A549 (cell line): ENCODE measurements at regions not wholly inside any gene's neighbourhood (a gene's known extent, or its start where the extent isn't known, plus 50 kb on each side); places are given as distances from the start of the nearest gene placed in this dataset.
"Not testable (repeated sequence)": the region's sequence is repeated elsewhere in the genome, so short reads cannot be mapped to it uniquely, and the experiment has no call there.

Experiments used
- CBX8 ChIP-seq: fragments of 200-600 bp; sonication (generic); IDR thresholded peaks from 2 replicates; pipeline ENCODE4 v1.6.1; 2016
- CTCF ChIP-seq: fragments of >200 bp; sonication (Bioruptor Twin); formaldehyde crosslinking; IDR thresholded peaks from 3 replicates; pipeline ENCODE4 v1.5.1; 2016
- EP300 ChIP-seq, 2 experiments: fragments of >200 bp; sonication (Bioruptor Twin); formaldehyde crosslinking; IDR thresholded peaks; 2 replicates in 1 of 2; 3 replicates in 1 of 2; pipeline ENCODE4 v1.6.1; 2016 to 2017
- HDAC2 ChIP-seq: fragments of 200-600 bp; sonication (generic); IDR thresholded peaks from 2 replicates; pipeline ENCODE4 v1.6.1; 2016
- KDM5A ChIP-seq: fragments of 200-600 bp; sonication (generic); IDR thresholded peaks from 2 replicates; pipeline ENCODE4 v1.6.1; 2016; ENCODE audit warnings: antibody characterized with exemption, mild to moderate bottlenecking
- PHF8 ChIP-seq: fragments of 200-600 bp; sonication (generic); IDR thresholded peaks from 2 replicates; pipeline ENCODE4 v1.6.1; 2016; ENCODE audit warnings: low read depth, mild to moderate bottlenecking, antibody characterized with exemption, moderate library complexity, borderline replicate concordance
- POLR2A ChIP-seq: IDR thresholded peaks from 2 replicates; pipeline ENCODE4 v1.6.1; 2012; ENCODE audit warnings: mild to moderate bottlenecking, low read length
- RFX5 ChIP-seq: fragments of 450-650 bp; IDR thresholded peaks from 2 replicates; pipeline ENCODE4 v1.7.1; 2014; ENCODE audit warnings: antibody characterized with exemption, mild to moderate bottlenecking, moderate library complexity

GRCh38 chr1:213601705-213602104, 386.1 kb upstream of the PROX1 start:
- not testable (repeated sequence) for TF ChIP-seq CTCF; HDAC2; KDM5A; RFX5; EP300 (IDR thresholded peaks at IDR 0.05); POLR2A; PHF8; CBX8
